Fibroblast of pulmonary artery (primary cell): ENCODE measurements at regions not wholly inside any gene's neighbourhood (a gene's known extent, or its start where the extent isn't known, plus 50 kb on each side); places are given as distances from the start of the nearest gene placed in this dataset.

ENCODE experiments used
- DNase-seq: peaks from one replicate; pipeline ENCODE4 v3.0.0-alpha.2; 2010; ENCODE audit warnings: low read depth
- H3K4me3 ChIP-seq: replicated peaks from 2 replicates; pipeline ENCODE4 v1.5.1; 2011; ENCODE audit warnings: low read depth, mild to moderate bottlenecking, control low read depth, low read length, moderate library complexity
- CTCF ChIP-seq: IDR thresholded peaks from 2 replicates; pipeline ENCODE4 v1.5.1; 2011; ENCODE audit warnings: mild to moderate bottlenecking, control low read depth, low read length, inconsistent platforms; ENCODE audit errors: missing control alignments

- no peak overlapping the region for H3K4me3 ChIP-seq
- peak; percentile 51 for DNase-seq
- no peak for TF ChIP-seq CTCF
Observed at GRCh38 chr4:140242357-140243277, 88.6 kb upstream of the MAML3 start.

DNA sequence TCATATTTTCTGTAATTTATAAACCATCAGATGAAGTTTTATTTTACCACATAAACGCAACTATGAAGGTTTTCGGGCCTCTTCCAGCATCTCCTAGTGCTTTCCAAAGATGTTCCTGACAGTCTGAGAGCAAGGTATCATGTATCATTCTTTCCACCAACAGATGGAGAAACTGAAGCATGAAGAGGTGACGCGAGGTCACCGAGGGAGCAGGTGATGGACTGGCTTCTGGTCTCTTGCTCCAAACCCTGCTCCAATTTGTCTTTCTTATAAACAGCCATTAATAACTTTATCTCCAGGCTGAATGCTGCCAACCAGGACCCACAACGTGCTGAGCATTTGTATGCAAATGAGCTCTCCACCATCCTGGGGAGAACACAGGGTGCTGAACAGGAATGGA is 86.3 kb upstream of the MAML3 start:
- no peak for DNase-seq
- H3K4me3 ChIP-seq = no peak overlapping the region
- TF ChIP-seq CTCF = no peak

- no peak for TF ChIP-seq CTCF
- no peak overlapping the region for H3K4me3 ChIP-seq
- DNase-seq = no peak
Observed at GRCh38 chr4:140239311-140239710, 85.3 kb upstream of the MAML3 start.

GRCh38 chr4:140238351-140239056 is 84.5 kb upstream of the MAML3 start:
- DNase-seq = peak; percentile 90
- no peak for TF ChIP-seq CTCF
- peak overlapping the region; percentile 33 for H3K4me3 ChIP-seq

- DNase-seq = peak; percentile 95
Observed at GRCh38 chr4:140237616-140238350, 83.8 kb upstream of the MAML3 start.

More at GRCh38 chr4:140237616-140238350, 83.8 kb upstream of the MAML3 start:
- no peak for TF ChIP-seq CTCF
- peak overlapping the region; percentile 33 for H3K4me3 ChIP-seq
